Spleen (tissue), 11 donors: ENCODE measurements at regions not wholly inside any gene's neighbourhood (a gene's known extent, or its start where the extent isn't known, plus 50 kb on each side); places are given as distances from the start of the nearest gene placed in this dataset.
"Not testable (repeated sequence)": the region's sequence is repeated elsewhere in the genome, so short reads cannot be mapped to it uniquely, and the experiment has no call there.

Experiments used
- DNase-seq: peaks from one replicate; pipeline ENCODE4 v3.0.0-alpha.2; 2020
- H3K27ac ChIP-seq, 8 donors: fragments of 200-600 bp; sonication (generic) in 7 of 8; 1 replicate in 4 of 8; 2 replicates in 4 of 8; pipeline versions ENCODE4 v1.5.0 to v1.8.0; 2016 to 2021; ENCODE audit warnings: inconsistent platforms in 4 of 8, mild to moderate bottlenecking in 4 of 8, moderate library complexity in 1 of 8
- H3K27me3 ChIP-seq, 7 donors: fragments of 200-600 bp; sonication (generic) in 6 of 7; replicated peaks in 1 of 7; 1 replicate in 4 of 7; 2 replicates in 3 of 7; pipeline versions ENCODE4 v1.5.0 to v1.8.0; 2016 to 2021; ENCODE audit warnings: inconsistent platforms in 3 of 7, mild to moderate bottlenecking in 1 of 7
- H3K36me3 ChIP-seq, 6 donors: fragments of 200-600 bp; sonication (generic) in 5 of 6; 1 replicate in 4 of 6; 2 replicates in 2 of 6; pipeline versions ENCODE4 v1.5.0 to v1.8.0; 2016 to 2021; ENCODE audit warnings: inconsistent platforms in 2 of 6
- H3K4me1 ChIP-seq, 6 donors: fragments of 200-600 bp; sonication (generic) in 5 of 6; 1 replicate in 3 of 6; 2 replicates in 3 of 6; pipeline versions ENCODE4 v1.5.0 to v1.8.0; 2016 to 2021; ENCODE audit warnings: inconsistent platforms in 3 of 6
- H3K4me3 ChIP-seq, 8 donors: fragments of 200-600 bp; sonication (generic) in 7 of 8; 1 replicate in 4 of 8; 2 replicates in 4 of 8; pipeline versions ENCODE4 v1.5.0 to v1.8.0; 2016 to 2021; ENCODE audit warnings: inconsistent platforms in 4 of 8, mild to moderate bottlenecking in 4 of 8, moderate library complexity in 2 of 8
- H3K9me3 ChIP-seq, 8 donors: fragments of 200-600 bp; sonication (generic) in 7 of 8; 1 replicate in 4 of 8; 2 replicates in 4 of 8; pipeline versions ENCODE4 v1.5.0 to v1.8.0; 2016 to 2021; ENCODE audit warnings: inconsistent platforms in 4 of 8
- POLR2A ChIP-seq, 3 donors: fragments of 450-650 bp; IDR thresholded peaks; one replicate each; pipeline ENCODE4 v1.5.1; 2017; ENCODE audit warnings: antibody characterized with exemption in 3 of 3, mild to moderate bottlenecking in 1 of 3
- POLR2AphosphoS5 ChIP-seq, 3 donors: sonication (generic); formaldehyde crosslinking; IDR thresholded peaks; one replicate each; pipeline ENCODE4 v1.5.1; 2017; ENCODE audit warnings: antibody characterized with exemption in 3 of 3
- WGBS, 5 donors: extraction: QIAGEN DNeasy Blood & Tissue Kit in 3 of 5; methylation state at CpG; one replicate each; pipeline versions ENCODE4 v1.1.5 to v1.1.7; 2013 to 2018; 5-methylcytosine and 5-hydroxymethylcytosine counted together
- intact Hi-C: fragments of 100-400 bp; cut with DNase I; formaldehyde crosslinking; loops from one replicate; pipeline ENCODE4 v1.15.0; 2023; ENCODE audit warnings: low total_unique reads
- TF ChIP-seq, protein P1 (sequence below), 11 experiments: fragments of 200-600 bp in 7 of 11; fragments of 450-650 bp in 4 of 11; sonication (generic) in 4 of 11; IDR thresholded peaks in 8 of 11; conservative IDR thresholded peaks in 3 of 11; 1 replicate in 7 of 11; 2 replicates in 4 of 11; pipeline versions ENCODE4 v1.4.0 to v1.8.0; 2016 to 2021; ENCODE audit warnings: antibody characterized with exemption in 11 of 11, inconsistent platforms in 4 of 11, mild to moderate bottlenecking in 1 of 11
- donor health status: healthy with polysubstance abuse.
- donor health status: DM: no; HTN: no; CAD: no; lungs with moderate emphysema.
- donor health status: DM: no; HTN: no; CAD: no.
- donor health status: Bipolar disorder and iron deficiency.
- donor health status: healthy.
- donor health status: DM: no; HTN: no; CAD: no.
- donor health status: DM: yes; HTN: yes; CAD: no.

DNA sequence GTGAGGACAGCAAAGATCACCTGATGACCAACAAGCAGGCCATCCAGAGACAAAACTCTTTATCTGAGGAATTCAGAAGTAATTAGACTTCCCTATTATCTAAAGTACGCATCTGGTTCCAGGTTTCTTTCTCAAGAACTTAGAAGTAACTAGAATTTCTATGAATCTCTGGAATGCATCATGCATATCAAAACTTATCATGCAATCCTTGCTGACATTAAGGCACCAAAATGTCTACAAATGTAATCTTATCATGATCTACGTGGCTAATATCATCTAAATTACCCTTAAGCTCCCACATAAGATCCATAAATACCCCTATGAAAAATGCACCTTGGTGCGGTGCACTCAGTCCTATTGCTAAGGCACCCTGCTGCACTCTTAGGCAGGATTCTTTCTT lies 488.1 kb upstream of the TLE4 start:
- no peaks in the 10 kb centered on the region for H3K27me3 ChIP-seq
- no peak overlapping the region for H3K4me3 ChIP-seq
- H3K27ac ChIP-seq = no peak overlapping the region
- DNase-seq = no peak
- H3K9me3 ChIP-seq = peaks cover 0 to 14% (median 6%) of the 10 kb centered on the region in 8 donors
- 73 to 84% (median 77%) methylated on average over 3 of the region's 3 CpGs for WGBS, 5 donors
- no peaks in the 10 kb centered on the region for H3K36me3 ChIP-seq
- TF ChIP-seq POLR2A (IDR thresholded peaks at IDR 0.05) (no peak), POLR2AphosphoS5 (IDR thresholded peaks at IDR 0.05) (no peak)
- TF ChIP-seq, protein P1, sequence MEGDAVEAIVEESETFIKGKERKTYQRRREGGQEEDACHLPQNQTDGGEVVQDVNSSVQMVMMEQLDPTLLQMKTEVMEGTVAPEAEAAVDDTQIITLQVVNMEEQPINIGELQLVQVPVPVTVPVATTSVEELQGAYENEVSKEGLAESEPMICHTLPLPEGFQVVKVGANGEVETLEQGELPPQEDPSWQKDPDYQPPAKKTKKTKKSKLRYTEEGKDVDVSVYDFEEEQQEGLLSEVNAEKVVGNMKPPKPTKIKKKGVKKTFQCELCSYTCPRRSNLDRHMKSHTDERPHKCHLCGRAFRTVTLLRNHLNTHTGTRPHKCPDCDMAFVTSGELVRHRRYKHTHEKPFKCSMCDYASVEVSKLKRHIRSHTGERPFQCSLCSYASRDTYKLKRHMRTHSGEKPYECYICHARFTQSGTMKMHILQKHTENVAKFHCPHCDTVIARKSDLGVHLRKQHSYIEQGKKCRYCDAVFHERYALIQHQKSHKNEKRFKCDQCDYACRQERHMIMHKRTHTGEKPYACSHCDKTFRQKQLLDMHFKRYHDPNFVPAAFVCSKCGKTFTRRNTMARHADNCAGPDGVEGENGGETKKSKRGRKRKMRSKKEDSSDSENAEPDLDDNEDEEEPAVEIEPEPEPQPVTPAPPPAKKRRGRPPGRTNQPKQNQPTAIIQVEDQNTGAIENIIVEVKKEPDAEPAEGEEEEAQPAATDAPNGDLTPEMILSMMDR (IDR thresholded peaks at IDR 0.05 in 8 of 11, conservative IDR thresholded peaks at IDR 0.05 in 3 of 11) = no peak
- intact Hi-C loops = no loop called here
- no peaks in the 10 kb centered on the region for H3K4me1 ChIP-seq

DNA sequence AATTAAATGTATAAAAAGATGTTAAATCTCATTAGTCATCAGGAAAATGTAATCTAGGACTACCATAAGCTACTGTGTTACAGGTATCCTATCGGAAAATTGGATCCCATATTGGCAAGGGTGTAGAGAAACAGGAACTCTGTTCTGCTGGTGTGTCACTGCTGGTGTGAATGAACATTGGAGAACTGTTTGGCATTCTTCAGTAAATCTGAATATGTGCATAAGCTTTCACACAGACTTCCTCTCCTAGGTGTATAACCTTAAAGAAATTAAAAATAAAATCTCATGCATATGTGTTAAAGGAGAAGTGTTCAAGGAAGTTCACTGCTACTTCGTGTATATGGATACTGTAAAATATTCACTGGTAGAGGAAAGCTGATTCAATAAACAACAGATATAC lies 484.6 kb upstream of the TLE4 start:
- intact Hi-C loops = no loop called here
- peaks cover 0 to 23% (median 17%) of the 10 kb centered on the region in 8 donors for H3K9me3 ChIP-seq
- DNase-seq = no peak
- WGBS, 5 donors = 81 to 93% (median 84%) methylated on average over 2 of the region's 2 CpGs
- no peak overlapping the region for H3K4me3 ChIP-seq
- TF ChIP-seq POLR2A (IDR thresholded peaks at IDR 0.05) (no peak), POLR2AphosphoS5 (IDR thresholded peaks at IDR 0.05) (no peak)
- TF ChIP-seq, protein P1 (IDR thresholded peaks at IDR 0.05 in 8 of 11, conservative IDR thresholded peaks at IDR 0.05 in 3 of 11) = no peak
- H3K4me1 ChIP-seq = no peaks in the 10 kb centered on the region
- no peaks in the 10 kb centered on the region for H3K36me3 ChIP-seq
- no peak overlapping the region for H3K27ac ChIP-seq
- H3K27me3 ChIP-seq = no peaks in the 10 kb centered on the region

- intact Hi-C loops = no loop called here
- Histone ChIP-seq H3K9me3 (peaks cover 0 to 17% (median 11%) of the 10 kb centered on the region in 8 donors), H3K27ac (no peak overlapping the region)
Measured at GRCh38 chr9:79089054-79089560, 482.7 kb upstream of the TLE4 start.

GRCh38 chr9:79089851-79090250 lies 481.9 kb upstream of the TLE4 start:
- 52 to 69% (median 62%) methylated on average over 2 of the region's 2 CpGs for WGBS, 5 donors
- H3K27ac ChIP-seq, H3K27me3 ChIP-seq, H3K4me3 ChIP-seq, H3K36me3 ChIP-seq, DNase-seq, H3K4me1 ChIP-seq, intact Hi-C loops: not testable (repeated sequence)
- H3K9me3 ChIP-seq = peaks cover 0 to 17% (median 11%) of the 10 kb centered on the region in 8 donors

More at GRCh38 chr9:79089054-79089560, 482.7 kb upstream of the TLE4 start:
- no peak for DNase-seq
- H3K27me3 ChIP-seq = no peaks in the 10 kb centered on the region
- TF ChIP-seq, protein P1 (IDR thresholded peaks at IDR 0.05 in 8 of 11, conservative IDR thresholded peaks at IDR 0.05 in 3 of 11) = no peak
- no peak for TF ChIP-seq POLR2A (IDR thresholded peaks at IDR 0.05)
- no peak for TF ChIP-seq POLR2AphosphoS5 (IDR thresholded peaks at IDR 0.05)
- no peaks in the 10 kb centered on the region for H3K4me1 ChIP-seq
- no peak overlapping the region for H3K4me3 ChIP-seq
- H3K36me3 ChIP-seq = no peaks in the 10 kb centered on the region

DNA sequence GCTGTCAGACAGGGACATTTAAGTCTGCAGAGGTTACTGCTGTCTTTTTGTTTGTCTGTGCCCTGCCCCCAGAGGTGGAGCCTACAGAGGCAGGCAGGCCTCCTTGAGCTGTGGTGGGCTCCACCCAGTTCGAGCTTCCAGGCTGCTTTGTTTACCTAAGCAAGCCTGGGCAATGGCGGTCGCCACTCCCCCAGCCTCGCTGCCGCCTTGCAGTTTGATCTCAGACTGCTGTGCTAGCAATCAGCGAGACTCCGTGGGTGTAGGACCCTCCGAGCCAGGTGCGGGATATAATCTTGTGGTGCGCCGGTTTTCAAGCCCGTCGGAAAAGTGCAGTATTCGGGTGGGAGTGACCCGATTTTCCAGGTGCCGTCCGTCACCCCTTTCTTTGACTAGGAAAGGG lies 468.5 kb upstream of the TLE4 start:
- H3K4me1 ChIP-seq, intact Hi-C loops, H3K9me3 ChIP-seq, H3K27ac ChIP-seq, DNase-seq, H3K27me3 ChIP-seq, H3K4me3 ChIP-seq, H3K36me3 ChIP-seq: not testable (repeated sequence)
- WGBS, 5 donors = 91 to 96% (median 94%) methylated on average over 8 to 17 of the region's 17 CpGs
